ENCODE measurements at regions not wholly inside any gene's neighbourhood (a gene's known extent, or its start where the extent isn't known, plus 50 kb on each side); places are given as distances from the start of the nearest gene placed in this dataset.

DNA sequence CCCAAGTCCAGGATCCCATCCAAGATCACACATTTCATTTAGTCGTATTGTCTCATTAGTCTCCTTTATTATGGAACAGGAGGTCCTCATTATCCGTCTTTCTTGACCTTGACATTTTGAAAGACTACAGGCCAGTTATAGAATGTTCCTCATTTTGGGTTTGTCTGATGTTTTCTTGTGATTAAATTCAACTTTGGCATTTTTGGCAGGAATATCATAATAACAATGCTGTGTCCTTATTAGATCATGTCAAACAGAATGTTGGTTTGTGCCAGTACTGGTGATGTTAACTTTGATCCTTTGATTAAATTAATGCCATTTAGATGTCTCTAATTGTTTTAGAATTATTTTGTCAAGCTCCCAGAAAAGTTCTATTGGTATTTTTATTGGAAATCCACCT lies 106.5 kb upstream of the FRY start (continued):
- TF ChIP-seq, protein P1, sequence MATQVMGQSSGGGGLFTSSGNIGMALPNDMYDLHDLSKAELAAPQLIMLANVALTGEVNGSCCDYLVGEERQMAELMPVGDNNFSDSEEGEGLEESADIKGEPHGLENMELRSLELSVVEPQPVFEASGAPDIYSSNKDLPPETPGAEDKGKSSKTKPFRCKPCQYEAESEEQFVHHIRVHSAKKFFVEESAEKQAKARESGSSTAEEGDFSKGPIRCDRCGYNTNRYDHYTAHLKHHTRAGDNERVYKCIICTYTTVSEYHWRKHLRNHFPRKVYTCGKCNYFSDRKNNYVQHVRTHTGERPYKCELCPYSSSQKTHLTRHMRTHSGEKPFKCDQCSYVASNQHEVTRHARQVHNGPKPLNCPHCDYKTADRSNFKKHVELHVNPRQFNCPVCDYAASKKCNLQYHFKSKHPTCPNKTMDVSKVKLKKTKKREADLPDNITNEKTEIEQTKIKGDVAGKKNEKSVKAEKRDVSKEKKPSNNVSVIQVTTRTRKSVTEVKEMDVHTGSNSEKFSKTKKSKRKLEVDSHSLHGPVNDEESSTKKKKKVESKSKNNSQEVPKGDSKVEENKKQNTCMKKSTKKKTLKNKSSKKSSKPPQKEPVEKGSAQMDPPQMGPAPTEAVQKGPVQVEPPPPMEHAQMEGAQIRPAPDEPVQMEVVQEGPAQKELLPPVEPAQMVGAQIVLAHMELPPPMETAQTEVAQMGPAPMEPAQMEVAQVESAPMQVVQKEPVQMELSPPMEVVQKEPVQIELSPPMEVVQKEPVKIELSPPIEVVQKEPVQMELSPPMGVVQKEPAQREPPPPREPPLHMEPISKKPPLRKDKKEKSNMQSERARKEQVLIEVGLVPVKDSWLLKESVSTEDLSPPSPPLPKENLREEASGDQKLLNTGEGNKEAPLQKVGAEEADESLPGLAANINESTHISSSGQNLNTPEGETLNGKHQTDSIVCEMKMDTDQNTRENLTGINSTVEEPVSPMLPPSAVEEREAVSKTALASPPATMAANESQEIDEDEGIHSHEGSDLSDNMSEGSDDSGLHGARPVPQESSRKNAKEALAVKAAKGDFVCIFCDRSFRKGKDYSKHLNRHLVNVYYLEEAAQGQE (IDR thresholded peaks at IDR 0.05; ENCODE audit: unreplicated experiment) = no peak
- no peak for TF ChIP-seq EZH2phosphoT487 (IDR thresholded peaks at IDR 0.05; ENCODE audit: unreplicated experiment)

DNA sequence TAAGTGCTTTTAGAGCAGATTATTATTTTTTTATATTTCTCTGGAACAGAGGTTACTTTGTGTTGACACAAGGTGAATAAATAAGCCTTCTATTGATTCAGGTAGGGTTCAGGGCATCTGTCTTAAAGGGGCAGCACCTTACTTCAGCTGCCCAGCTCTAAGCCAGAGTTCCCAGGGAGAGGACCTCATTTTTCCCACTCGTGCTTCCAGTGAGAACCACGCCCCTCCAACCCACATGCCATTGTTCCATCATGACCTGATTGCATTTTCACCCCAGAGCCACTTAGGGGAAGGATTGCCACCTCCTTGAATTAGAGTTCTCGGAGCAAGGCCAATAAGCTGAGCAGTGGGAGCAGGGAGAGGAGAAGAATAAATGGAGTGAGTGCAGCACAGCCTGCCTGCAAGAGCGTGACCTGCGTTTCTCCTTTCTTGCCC lies 104.3 kb upstream of the FRY start:
- peaks cover 30% of the 10 kb centered on the region for H3K4me1 ChIP-seq (ENCODE audit: insufficient read depth)
- TF ChIP-seq NANOG (IDR thresholded peaks at IDR 0.05; ENCODE audit: borderline replicate concordance) (no peak), CREB1 (CRISPR knock-in tag; IDR thresholded peaks at IDR 0.05; ENCODE audit: low read depth) (no peak)
- no peak overlapping the region for H3K4me3 ChIP-seq
- Mint-ChIP-seq H3K27me3 (ENCODE audit: insufficient read depth, low read depth, poor library complexity) (no peaks in the 10 kb centered on the region), H3K4me3 (no peak overlapping the region), H3K4me1 (peaks cover 22% of the 10 kb centered on the region), H3K27ac (no peak overlapping the region), H3K9me3 (no peaks in the 10 kb centered on the region), H3K36me3 (ENCODE audit: low read depth) (no peaks in the 10 kb centered on the region)
- H3K27me3 ChIP-seq (ENCODE audit: insufficient read depth) = no peaks in the 10 kb centered on the region
- no peaks in the 10 kb centered on the region for H3K36me3 ChIP-seq (ENCODE audit: insufficient read depth)
- no peaks in the 10 kb centered on the region for H3F3A ChIP-seq (replicated peaks; ENCODE audit: low read depth)
- peak overlapping the region; percentile 12; the same call in 1 of the 2 replicates for H3K27ac ChIP-seq (ENCODE audit: low read depth)
- H3K9me2 ChIP-seq (ENCODE audit: insufficient read depth) = no peaks in the 10 kb centered on the region
- H4K20me1 ChIP-seq (replicated peaks; ENCODE audit: insufficient read depth) = no peaks in the 10 kb centered on the region
- no peak overlapping the region for H3K4me2 ChIP-seq
- H3K79me2 ChIP-seq (replicated peaks; ENCODE audit: insufficient read depth) = no peaks in the 10 kb centered on the region
- ATAC-seq (peak; percentile 55), DNase-seq (ENCODE audit: low spot score) (peak; percentile 21)
- 0 out of 2 replicates have a peak overlapping the region, but pooled peaks have one; percentile 2 for H2AFZ ChIP-seq

- no peak overlapping the region for H3K4me3 ChIP-seq
- ATAC-seq = no peak
- H3K4me1 ChIP-seq (ENCODE audit: insufficient read depth) = peaks cover 16% of the 10 kb centered on the region
- no peak overlapping the region for H3K27ac ChIP-seq (ENCODE audit: low read depth)
- no peaks in the 10 kb centered on the region for H4K20me1 ChIP-seq (replicated peaks; ENCODE audit: insufficient read depth)
- no peaks in the 10 kb centered on the region for H3F3A ChIP-seq (replicated peaks; ENCODE audit: low read depth)
- DNase-seq (ENCODE audit: low spot score) = no peak
- no peak overlapping the region for H3K4me2 ChIP-seq
- H3K27me3 ChIP-seq (ENCODE audit: insufficient read depth) = no peaks in the 10 kb centered on the region
- no peak overlapping the region for H3K27ac Mint-ChIP-seq
- H3K27me3 Mint-ChIP-seq (ENCODE audit: insufficient read depth, low read depth, poor library complexity) = no peaks in the 10 kb centered on the region
- no peaks in the 10 kb centered on the region for H3K36me3 Mint-ChIP-seq (ENCODE audit: low read depth)
- no peak overlapping the region for H3K4me3 Mint-ChIP-seq
- TF ChIP-seq, protein P1 (IDR thresholded peaks at IDR 0.05; ENCODE audit: unreplicated experiment) = no peak
- TF ChIP-seq CREB1 (CRISPR knock-in tag; IDR thresholded peaks at IDR 0.05; ENCODE audit: low read depth) = no peak
- H3K9me2 ChIP-seq (ENCODE audit: insufficient read depth) = no peaks in the 10 kb centered on the region
- no peaks in the 10 kb centered on the region for H3K36me3 ChIP-seq (ENCODE audit: insufficient read depth)
- no peak overlapping the region for H2AFZ ChIP-seq
- peaks cover 8% of the 10 kb centered on the region for H3K4me1 Mint-ChIP-seq
- no peaks in the 10 kb centered on the region for H3K79me2 ChIP-seq (replicated peaks; ENCODE audit: insufficient read depth)
- no peaks in the 10 kb centered on the region for H3K9me3 Mint-ChIP-seq
These were observed 102.4 kb upstream of the FRY start for GRCh38 chr13:31929031-31929770.

Measured in GM23338 (cell line).